HG03060 (cell line): ENCODE measurements at regions not wholly inside any gene's neighbourhood (a gene's known extent, or its start where the extent isn't known, plus 50 kb on each side); places are given as distances from the start of the nearest gene placed in this dataset.

ENCODE experiments used
- ATAC-seq: cut with Tn5 transposase; IDR thresholded peaks from one replicate; pipeline ENCODE4 v1.9.1; 2021; ENCODE audit warnings: low read depth, moderate number of reproducible peaks; ENCODE audit not compliant: unreplicated experiment

- ATAC-seq: peak; percentile 7
Measured at GRCh38 chr20:53707371-53708055, 113.9 kb upstream of the ZNF217 start.

GRCh38 chr20:53706466-53707370, 113.1 kb upstream of the ZNF217 start:
- ATAC-seq: peak; percentile 39

DNA sequence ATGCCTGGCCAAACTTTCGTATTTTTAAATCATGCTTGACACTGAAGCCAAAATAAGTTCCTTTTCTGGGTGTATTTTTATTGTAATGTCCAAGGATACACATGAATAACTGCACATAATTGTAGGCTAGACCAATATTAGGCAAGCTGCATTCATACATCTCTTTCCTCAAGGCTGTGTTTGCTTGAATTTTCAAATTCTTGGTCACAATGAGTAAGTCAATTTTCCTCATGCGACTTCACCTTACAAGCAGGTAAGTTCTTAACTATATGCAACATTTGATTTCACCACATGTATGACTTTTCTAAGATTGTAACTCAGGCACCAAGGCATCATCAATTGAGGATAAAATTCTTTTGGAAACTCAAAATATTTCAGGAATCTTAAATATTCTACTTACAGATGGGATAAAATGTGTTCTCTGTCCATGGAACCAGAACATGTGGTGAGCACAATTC, 112.4 kb upstream of the ZNF217 start:
- ATAC-seq: no peak

DNA sequence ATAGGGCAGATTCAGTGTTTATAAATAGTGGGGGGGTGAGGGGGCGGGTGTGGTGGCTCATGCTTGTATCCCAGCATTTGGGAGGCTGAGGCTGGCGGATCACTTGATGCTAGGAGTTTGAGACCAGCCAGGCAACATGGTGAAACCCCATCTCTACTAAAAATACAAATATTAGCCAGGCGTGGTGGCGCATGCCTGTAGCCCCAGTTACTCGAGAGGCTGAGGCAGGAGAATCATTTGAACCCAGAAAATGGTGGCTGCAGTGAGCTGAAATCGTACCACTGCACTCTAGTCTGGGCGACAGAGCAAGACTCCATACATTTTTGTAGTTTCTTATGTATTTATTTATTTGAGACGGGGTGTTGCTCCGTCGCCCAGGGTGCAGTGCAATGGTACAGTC, 109.0 kb upstream of the ZNF217 start:
- ATAC-seq: no peak

DNA sequence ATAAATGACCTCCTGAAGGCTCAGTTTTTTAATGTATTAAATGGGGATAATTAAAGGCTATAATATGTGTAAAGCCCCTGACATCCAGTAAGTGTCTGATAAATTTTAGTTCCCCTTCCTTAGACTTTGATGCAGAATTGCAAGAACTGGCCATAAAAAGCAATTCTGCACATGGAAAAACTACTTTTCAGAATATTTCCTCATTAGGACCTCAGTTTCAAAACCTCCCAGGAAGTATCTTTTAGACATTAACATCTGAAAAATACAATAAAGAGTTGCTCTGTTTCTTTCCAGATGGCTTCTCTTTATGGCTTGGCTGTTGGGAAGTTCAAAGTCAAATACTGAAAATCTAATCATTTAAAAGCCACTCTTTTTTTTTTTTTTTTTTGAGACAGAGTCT, 106.3 kb upstream of the ZNF217 start:
- ATAC-seq: no peak

- no peak for ATAC-seq
Measured at GRCh38 chr20:53699085-53699674, 105.5 kb upstream of the ZNF217 start.

DNA sequence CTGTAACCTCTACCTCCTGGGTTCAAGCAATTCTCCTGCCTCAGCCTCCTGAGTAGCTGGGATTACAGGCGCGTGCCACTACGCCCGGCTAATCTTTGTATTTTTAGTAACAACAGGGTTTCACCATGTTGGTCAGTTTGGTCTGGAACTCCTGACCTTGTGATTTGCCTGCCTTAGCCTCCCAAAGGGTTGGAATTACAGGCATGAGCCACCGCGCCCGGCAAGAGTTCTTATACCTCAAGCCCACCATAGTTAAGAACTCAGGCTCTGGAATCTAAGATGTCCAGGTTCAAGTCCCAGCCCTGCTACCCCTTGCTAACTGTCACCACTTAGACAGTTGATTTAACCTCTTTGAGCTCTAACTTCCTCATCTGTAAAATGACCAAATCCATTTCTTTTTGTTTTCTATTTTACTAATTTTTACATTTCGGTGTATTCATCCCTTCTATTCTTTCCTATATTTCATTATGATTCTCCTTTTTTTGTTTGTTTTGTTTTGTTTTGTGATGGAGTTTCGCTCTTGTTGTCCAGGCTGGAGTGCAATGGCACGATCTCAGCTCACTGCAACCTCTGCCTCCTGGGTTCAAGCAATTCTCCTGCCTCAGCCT, 104.8 kb upstream of the ZNF217 start:
- no peak for ATAC-seq

GRCh38 chr20:53695797-53696527, 102.3 kb upstream of the ZNF217 start:
- ATAC-seq: no peak

DNA sequence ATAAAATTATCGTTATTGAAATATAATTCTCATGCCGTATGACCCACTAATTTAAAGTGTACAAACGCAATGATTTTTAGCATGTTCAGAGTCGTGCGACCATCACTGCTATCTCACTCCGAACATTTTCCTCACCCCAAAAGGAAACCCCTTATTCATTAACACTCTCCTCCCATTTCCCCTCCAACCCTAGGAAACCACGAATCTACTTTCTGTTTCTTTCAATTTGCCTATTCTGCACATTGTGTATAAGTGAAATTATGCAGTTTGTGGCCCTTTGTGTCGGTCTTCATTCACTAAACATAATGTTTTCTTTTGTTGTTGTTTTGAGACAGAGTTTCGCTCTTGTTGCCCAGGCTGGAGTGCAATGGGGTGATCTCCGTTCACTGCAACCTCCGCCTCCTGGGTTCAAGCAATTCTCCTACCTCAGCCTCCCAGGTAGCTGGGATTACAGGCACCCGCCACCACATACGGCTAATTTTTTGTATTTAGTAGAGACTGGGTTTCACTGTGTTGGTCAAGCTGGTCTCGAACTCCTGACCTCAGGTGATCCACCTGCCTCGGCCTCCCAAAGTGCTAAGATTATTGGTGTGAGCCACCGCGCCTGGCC, 99.7 kb upstream of the ZNF217 start:
- ATAC-seq: no peak

- no peak for ATAC-seq
Measured at GRCh38 chr20:53692465-53693067, 98.9 kb upstream of the ZNF217 start.

GRCh38 chr20:53691811-53692192, 98.2 kb upstream of the ZNF217 start:
- ATAC-seq: no peak

- no peak for ATAC-seq
Measured at GRCh38 chr20:53691060-53691810, 97.6 kb upstream of the ZNF217 start.

DNA sequence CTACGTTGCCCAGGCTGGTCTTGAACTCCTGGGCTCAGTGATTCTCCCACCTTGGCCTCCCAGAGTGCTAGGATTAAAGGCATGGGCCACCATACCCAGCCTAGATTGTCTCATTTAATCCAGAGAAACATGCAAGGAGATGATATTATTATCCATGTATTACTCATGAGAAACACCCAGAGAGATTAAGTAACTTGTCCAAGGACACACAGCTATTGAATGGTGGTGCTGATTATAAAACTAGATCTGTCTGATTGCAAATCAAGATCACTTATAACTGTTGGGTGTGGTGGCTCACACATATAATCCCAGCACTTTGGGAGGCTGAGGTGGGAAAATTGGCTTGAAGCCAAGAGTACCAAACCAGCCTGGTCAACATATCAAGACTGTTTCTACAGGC, 94.4 kb upstream of the ZNF217 start:
- ATAC-seq: no peak

DNA sequence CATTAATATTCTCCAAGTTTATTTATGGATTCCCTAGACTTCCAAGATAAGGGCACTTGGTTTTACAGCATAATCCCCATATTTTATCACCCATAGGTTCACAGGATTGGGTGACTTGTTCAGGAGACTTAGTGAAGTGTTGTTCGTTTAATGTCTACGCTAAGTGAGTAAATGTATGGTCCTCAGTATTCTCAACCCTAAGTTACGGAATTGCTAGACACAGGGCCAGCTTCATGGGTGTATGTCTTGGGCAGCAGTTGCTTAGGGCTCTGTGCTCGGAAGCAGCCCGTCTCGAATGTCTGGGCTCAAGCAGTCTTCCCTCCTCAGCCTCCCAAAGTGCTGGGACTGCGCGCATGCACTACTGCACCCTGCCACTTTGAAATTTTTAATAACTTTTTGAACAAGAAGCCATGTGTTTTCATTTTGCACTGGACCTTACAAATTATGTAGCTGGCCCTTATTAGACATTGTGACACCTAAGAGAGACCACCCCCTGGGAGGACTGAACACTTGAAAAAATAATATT, 91.5 kb upstream of the ZNF217 start:
- ATAC-seq: no peak

DNA sequence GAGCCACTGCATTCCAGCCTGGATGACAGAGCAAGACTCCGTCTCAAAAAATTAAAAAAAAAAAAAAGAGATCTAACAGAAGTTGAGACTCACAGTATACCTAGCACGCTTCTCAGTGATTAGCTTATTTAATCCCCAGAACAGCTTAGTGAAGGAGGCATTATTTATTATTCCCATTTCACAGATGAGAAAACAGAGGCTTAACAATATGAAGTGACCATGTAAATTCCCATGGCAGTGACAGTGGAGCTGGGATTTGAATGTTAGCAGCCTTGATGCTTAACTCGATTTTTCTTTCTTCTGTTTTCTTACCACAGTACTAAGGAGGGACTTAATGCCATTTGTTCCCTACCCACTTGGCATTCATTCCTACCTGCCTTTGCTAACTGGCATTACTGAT, 89.9 kb upstream of the ZNF217 start:
- ATAC-seq: no peak

GRCh38 chr20:53681352-53682212, 87.9 kb upstream of the ZNF217 start:
- no peak for ATAC-seq

GRCh38 chr20:53679597-53680309, 86.1 kb upstream of the ZNF217 start:
- no peak for ATAC-seq
